Bronchial epithelial cell (primary cell): ENCODE measurements at regions not wholly inside any gene's neighbourhood (a gene's known extent, or its start where the extent isn't known, plus 50 kb on each side); places are given as distances from the start of the nearest gene placed in this dataset.
A peak's percentile ranks its signal among the peaks of the same experiment; 100 is the strongest.

Source experiments
- DNase-seq: peaks from one replicate; pipeline ENCODE4 v3.0.0-alpha.2; 2010; ENCODE audit warnings: low read depth
- FAIRE-seq: peaks from 2 replicates; lab custom pipeline; 2011; peaks lifted over from hg19 to GRCh38; lab: Jason Lieb, UNC
- H3K27me3 ChIP-seq: 2 replicates; pipeline ENCODE4 v1.5.1; 2011; ENCODE audit warnings: low read length; ENCODE audit not compliant: control insufficient read depth, insufficient read depth
- H3K36me3 ChIP-seq: 2 replicates; pipeline ENCODE4 v1.5.1; 2011; ENCODE audit warnings: low read length; ENCODE audit not compliant: control insufficient read depth, insufficient read depth
- H3K4me3 ChIP-seq: 2 replicates; pipeline ENCODE4 v1.5.1; 2011; ENCODE audit warnings: mild to moderate bottlenecking, low read depth, low read length, control low read depth
- TF ChIP-seq, protein P1 (sequence below): IDR thresholded peaks from 2 replicates; pipeline ENCODE4 v1.5.1; 2011; ENCODE audit warnings: mild to moderate bottlenecking, moderate library complexity, low read length, control low read depth, inconsistent platforms; ENCODE audit not compliant: insufficient read depth, severe bottlenecking

GRCh38 chr18:30501594-30501993 is 540.9 kb downstream of the DSC3 start:
- FAIRE-seq (no peak), DNase-seq (no peak)
- H3K27me3 ChIP-seq = no peaks in the 10 kb centered on the region
- TF ChIP-seq, protein P1, sequence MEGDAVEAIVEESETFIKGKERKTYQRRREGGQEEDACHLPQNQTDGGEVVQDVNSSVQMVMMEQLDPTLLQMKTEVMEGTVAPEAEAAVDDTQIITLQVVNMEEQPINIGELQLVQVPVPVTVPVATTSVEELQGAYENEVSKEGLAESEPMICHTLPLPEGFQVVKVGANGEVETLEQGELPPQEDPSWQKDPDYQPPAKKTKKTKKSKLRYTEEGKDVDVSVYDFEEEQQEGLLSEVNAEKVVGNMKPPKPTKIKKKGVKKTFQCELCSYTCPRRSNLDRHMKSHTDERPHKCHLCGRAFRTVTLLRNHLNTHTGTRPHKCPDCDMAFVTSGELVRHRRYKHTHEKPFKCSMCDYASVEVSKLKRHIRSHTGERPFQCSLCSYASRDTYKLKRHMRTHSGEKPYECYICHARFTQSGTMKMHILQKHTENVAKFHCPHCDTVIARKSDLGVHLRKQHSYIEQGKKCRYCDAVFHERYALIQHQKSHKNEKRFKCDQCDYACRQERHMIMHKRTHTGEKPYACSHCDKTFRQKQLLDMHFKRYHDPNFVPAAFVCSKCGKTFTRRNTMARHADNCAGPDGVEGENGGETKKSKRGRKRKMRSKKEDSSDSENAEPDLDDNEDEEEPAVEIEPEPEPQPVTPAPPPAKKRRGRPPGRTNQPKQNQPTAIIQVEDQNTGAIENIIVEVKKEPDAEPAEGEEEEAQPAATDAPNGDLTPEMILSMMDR = no peak
- H3K4me3 ChIP-seq = no peak overlapping the region
- H3K36me3 ChIP-seq = no peaks in the 10 kb centered on the region

DNA sequence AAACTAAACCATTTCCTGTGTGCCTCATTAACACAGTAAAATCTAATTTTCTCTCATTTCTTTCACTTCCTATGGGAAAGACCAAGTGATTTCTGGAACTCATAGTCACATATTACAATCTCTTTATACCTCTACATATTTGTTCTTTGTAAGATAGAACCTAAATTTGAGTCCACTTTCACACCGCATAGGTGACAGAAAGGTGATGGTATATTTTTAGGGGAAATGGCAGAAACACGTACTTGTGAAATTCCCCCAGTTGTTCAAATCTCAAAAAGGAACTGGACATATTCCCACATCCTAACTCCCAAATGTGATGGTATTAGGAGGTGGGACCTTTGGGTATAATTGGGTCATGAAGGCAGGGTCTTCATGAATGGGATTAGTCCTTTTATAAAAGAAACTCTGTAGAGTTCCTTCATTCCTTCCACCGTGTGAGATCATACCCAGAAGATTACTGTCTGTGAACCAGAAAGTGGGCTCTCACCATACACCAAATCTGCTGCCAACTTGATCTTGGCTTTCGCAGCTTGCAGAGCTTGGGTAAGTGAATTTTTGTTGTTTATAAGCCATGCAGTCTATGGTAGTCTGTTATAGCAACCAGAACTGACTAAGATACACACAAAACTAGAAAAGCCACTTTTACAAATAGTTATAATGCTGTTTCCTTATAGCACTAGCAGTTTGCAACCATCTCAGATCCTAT is 542.1 kb downstream of the DSC3 start:
- TF ChIP-seq, protein P1 = no peak
- no peak overlapping the region for H3K4me3 ChIP-seq
- no peak for FAIRE-seq

DNA sequence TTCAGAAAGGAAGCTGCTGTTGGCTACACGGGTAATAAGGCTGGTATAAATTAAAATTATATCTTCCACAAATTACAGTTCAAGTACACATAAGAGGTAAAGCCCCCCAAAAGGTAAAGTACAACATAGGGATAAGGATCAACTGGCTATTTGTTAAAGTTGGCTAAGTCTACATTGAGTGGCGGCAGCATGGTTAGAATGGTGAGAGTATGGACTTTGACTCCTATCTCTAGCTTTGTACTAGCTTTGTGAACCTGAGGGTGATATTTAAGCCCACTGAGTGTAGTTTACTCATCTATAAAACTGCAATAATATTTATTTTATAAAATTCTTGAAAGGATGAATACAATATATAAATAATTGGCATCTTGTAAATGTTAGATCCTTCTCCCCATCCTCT is 542.8 kb downstream of the DSC3 start:
- H3K27me3 ChIP-seq = no peaks in the 10 kb centered on the region
- no peak for FAIRE-seq

More for the DNA sequence above, 542.1 kb downstream of the DSC3 start:
- Histone ChIP-seq H3K36me3 (no peaks in the 10 kb centered on the region), H3K27me3 (no peaks in the 10 kb centered on the region)
- no peak for DNase-seq

DNA sequence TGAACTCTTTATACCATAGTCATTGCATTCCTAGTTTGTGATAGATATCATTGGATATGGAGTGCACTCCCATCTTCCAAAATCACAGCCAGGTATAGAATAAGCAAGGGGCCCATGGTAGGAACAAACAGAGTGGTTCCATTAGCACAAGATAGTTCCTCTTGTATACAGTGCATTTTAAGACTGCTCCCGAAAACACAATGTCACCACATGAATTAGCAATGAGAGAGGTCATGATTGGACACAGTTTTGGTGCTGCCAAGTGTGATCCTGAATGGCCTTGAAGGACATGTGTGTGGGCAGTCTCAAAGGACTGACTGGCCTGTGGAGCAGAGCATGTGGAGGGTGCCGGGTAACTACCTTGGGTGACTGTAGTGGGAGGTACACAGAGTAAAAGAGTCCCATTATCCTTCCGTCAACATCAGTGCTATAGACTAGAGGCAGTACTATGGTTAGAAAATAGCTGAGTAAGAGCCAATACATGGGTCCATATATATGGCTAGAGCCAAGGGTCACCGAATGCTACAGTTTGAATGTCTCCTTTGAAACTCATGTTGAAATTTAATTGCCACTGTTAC is 549.9 kb downstream of the DSC3 start:
- TF ChIP-seq, protein P1 = no peak
- no peak overlapping the region for H3K4me3 ChIP-seq
- no peaks in the 10 kb centered on the region for H3K27me3 ChIP-seq
- FAIRE-seq (peak; percentile 7), DNase-seq (no peak)
- no peaks in the 10 kb centered on the region for H3K36me3 ChIP-seq

More for the DNA sequence above, 542.8 kb downstream of the DSC3 start:
- TF ChIP-seq, protein P1 = no peak
- no peak for DNase-seq
- Histone ChIP-seq H3K36me3 (no peaks in the 10 kb centered on the region), H3K4me3 (no peak overlapping the region)

GRCh38 chr18:30491815-30492551 is 550.6 kb downstream of the DSC3 start:
- Histone ChIP-seq H3K36me3 (no peaks in the 10 kb centered on the region), H3K27me3 (no peaks in the 10 kb centered on the region), H3K4me3 (no peak overlapping the region)
- FAIRE-seq (no peak), DNase-seq (no peak)
- TF ChIP-seq, protein P1 = no peak
